Neural cell (in vitro differentiated cells): ENCODE measurements at regions not wholly inside any gene's neighbourhood (a gene's known extent, or its start where the extent isn't known, plus 50 kb on each side); places are given as distances from the start of the nearest gene placed in this dataset.

ENCODE experiments used
- CTCF ChIP-seq: fragments of 450-650 bp; IDR thresholded peaks from 2 replicates; pipeline ENCODE4 v1.5.1; 2014; ENCODE audit warnings: antibody characterized with exemption, mild to moderate bottlenecking, moderate library complexity; ENCODE audit not compliant: poor library complexity, severe bottlenecking
- EP300 ChIP-seq: fragments of 450-650 bp; conservative IDR thresholded peaks from 2 replicates; pipeline ENCODE4 v1.6.1; 2014; ENCODE audit warnings: antibody characterized with exemption, mild to moderate bottlenecking, moderate library complexity; ENCODE audit not compliant: poor library complexity, severe bottlenecking
- EZH2 ChIP-seq: fragments of 200-600, 300-800 bp; shearing (Covaris generic), sonication (generic); IDR thresholded peaks from 2 replicates; pipeline ENCODE4 v1.6.1; 2014; ENCODE audit warnings: antibody characterized with exemption, low read length, borderline replicate concordance, mild to moderate bottlenecking; ENCODE audit not compliant: insufficient read depth, poor library complexity, severe bottlenecking
- MXI1 ChIP-seq: fragments of 450-650 bp; conservative IDR thresholded peaks from 2 replicates; pipeline ENCODE4 v1.6.1; 2014; ENCODE audit warnings: antibody characterized with exemption, mild to moderate bottlenecking; ENCODE audit not compliant: poor library complexity, severe bottlenecking
- POLR2AphosphoS5 ChIP-seq: IDR thresholded peaks from 2 replicates; pipeline ENCODE4 v1.6.1; 2012
- REST ChIP-seq: IDR thresholded peaks from 2 replicates; pipeline ENCODE4 v1.6.1; 2012; ENCODE audit warnings: borderline replicate concordance
- SMC3 ChIP-seq: fragments of 450-650 bp; conservative IDR thresholded peaks from 2 replicates; pipeline ENCODE4 v1.6.1; 2014; ENCODE audit warnings: antibody characterized with exemption, mild to moderate bottlenecking, moderate library complexity; ENCODE audit not compliant: poor library complexity

GRCh38 chr20:7355051-7355450 is 585.2 kb downstream of the HAO1 start:
- TF ChIP-seq EZH2, result no peak
- no peak for TF ChIP-seq MXI1
- TF ChIP-seq REST, result no peak
- no peak for TF ChIP-seq POLR2AphosphoS5
- TF ChIP-seq EP300, result no peak
- no peak for TF ChIP-seq CTCF
- no peak for TF ChIP-seq SMC3
